Lower leg skin (tissue), 4 donors: ENCODE measurements at regions not wholly inside any gene's neighbourhood (a gene's known extent, or its start where the extent isn't known, plus 50 kb on each side); places are given as distances from the start of the nearest gene placed in this dataset.

Experiments used
- DNase-seq, 2 donors: peaks; one replicate each; pipeline ENCODE4 v3.0.0-alpha.2; 2019; ENCODE audit warnings: low spot score in 2 of 2
- H3K4me3 ChIP-seq: fragments of 200-600 bp; sonication (generic); 2 replicates; pipeline ENCODE4 v1.5.1; 2017; ENCODE audit warnings: mild to moderate bottlenecking, low read depth; ENCODE audit not compliant: poor library complexity, severe bottlenecking
- CTCF ChIP-seq, 3 donors: fragments of 450-650 bp; IDR thresholded peaks; one replicate each; pipeline ENCODE4 v1.5.1; 2016; ENCODE audit warnings: antibody characterized with exemption in 3 of 3, mild to moderate bottlenecking in 3 of 3, moderate library complexity in 2 of 3
- POLR2A ChIP-seq, 2 donors: fragments of 450-650 bp; IDR thresholded peaks; one replicate each; pipeline ENCODE4 v1.6.1; 2016 to 2017; ENCODE audit warnings: antibody characterized with exemption in 2 of 2, mild to moderate bottlenecking in 1 of 2, moderate library complexity in 1 of 2
- WGBS, 2 donors: methylation state at CpG; one replicate each; pipeline ENCODE4 v1.1.5; 2018; 5-methylcytosine and 5-hydroxymethylcytosine counted together
- intact Hi-C: fragments of 100-400 bp; cut with DNase I; formaldehyde crosslinking; loops from one replicate; pipeline ENCODE4 v1.15.0; 2023; ENCODE audit warnings: low total_unique reads

GRCh38 chr6:113528111-113528510 is 329.0 kb upstream of the MARCKS start:
- TF ChIP-seq CTCF (IDR thresholded peaks at IDR 0.05) (no peak), POLR2A (IDR thresholded peaks at IDR 0.05) (no peak)
- H3K4me3 ChIP-seq, result no peak overlapping the region
- WGBS, 2 donors, result 94 to 96% methylated on average over 3 of the region's 3 CpGs
- intact Hi-C loops, result no loop called here
- no peak for DNase-seq

- intact Hi-C loops, result no loop called here
- TF ChIP-seq CTCF (IDR thresholded peaks at IDR 0.05) (no peak), POLR2A (IDR thresholded peaks at IDR 0.05) (no peak)
Observed at GRCh38 chr6:113529196-113529595, 327.9 kb upstream of the MARCKS start.

GRCh38 chr6:113529879-113530278 is 327.3 kb upstream of the MARCKS start:
- intact Hi-C loops, result no loop called here
- H3K4me3 ChIP-seq, result no peak overlapping the region
- TF ChIP-seq CTCF (IDR thresholded peaks at IDR 0.05), result no peak
- no peak for TF ChIP-seq POLR2A (IDR thresholded peaks at IDR 0.05)
- 68 to 89% methylated on average over 1 of the region's 1 CpG for WGBS, 2 donors
- DNase-seq, result no peak

More at GRCh38 chr6:113529196-113529595, 327.9 kb upstream of the MARCKS start:
- H3K4me3 ChIP-seq, result no peak overlapping the region
- DNase-seq, result no peak

- H3K4me3 ChIP-seq, result no peak overlapping the region
- intact Hi-C loops, result no loop called here
- WGBS, 2 donors, result 89 to 92% methylated on average over 4 of the region's 4 CpGs
- no peak for DNase-seq
- TF ChIP-seq CTCF (IDR thresholded peaks at IDR 0.05) (no peak), POLR2A (IDR thresholded peaks at IDR 0.05) (no peak)
Observed at GRCh38 chr6:113530769-113531168, 326.4 kb upstream of the MARCKS start.

- no peak for DNase-seq
- 85 to 96% methylated on average over 2 of the region's 2 CpGs for WGBS, 2 donors
- no peak for TF ChIP-seq CTCF (IDR thresholded peaks at IDR 0.05)
- TF ChIP-seq POLR2A (IDR thresholded peaks at IDR 0.05), result no peak
- intact Hi-C loops, result no loop called here
- H3K4me3 ChIP-seq, result no peak overlapping the region
Observed at GRCh38 chr6:113539202-113539601, 317.9 kb upstream of the MARCKS start.

- intact Hi-C loops, result no loop called here
- H3K4me3 ChIP-seq, result no peak overlapping the region
- TF ChIP-seq POLR2A (IDR thresholded peaks at IDR 0.05), result no peak
- no peak for TF ChIP-seq CTCF (IDR thresholded peaks at IDR 0.05)
- DNase-seq, result no peak
Observed at GRCh38 chr6:113539623-113540022, 317.5 kb upstream of the MARCKS start.
